ENCODE measurements at regions not wholly inside any gene's neighbourhood (a gene's known extent, or its start where the extent isn't known, plus 50 kb on each side); places are given as distances from the start of the nearest gene placed in this dataset.

DNA sequence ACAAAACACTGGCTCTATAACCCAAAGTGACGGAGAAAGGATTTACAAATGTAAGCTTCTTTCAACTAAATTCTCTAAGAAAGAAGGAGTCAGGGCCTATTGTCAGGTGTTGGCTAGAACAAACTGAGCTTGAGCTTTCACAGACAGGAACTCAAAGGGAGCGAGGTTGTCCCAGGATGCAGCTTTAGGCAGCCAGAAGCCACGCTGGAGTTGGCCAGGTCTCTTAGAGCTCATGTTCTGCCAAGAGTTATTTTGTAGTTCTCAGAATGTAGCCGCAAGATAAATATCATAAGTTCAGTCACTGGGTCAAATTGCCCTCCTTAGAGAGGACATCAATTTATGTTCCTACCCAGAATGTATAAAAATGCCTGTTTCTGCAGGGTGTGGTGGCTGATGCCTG lies 54.1 kb upstream of the GREB1L start:
- TF ChIP-seq FOXA1 (IDR thresholded peaks at IDR 0.05), result no peak
- no peak for TF ChIP-seq SUZ12 (IDR thresholded peaks at IDR 0.05)
- TF ChIP-seq FOXM1 (IDR thresholded peaks at IDR 0.05; ENCODE audit: borderline replicate concordance), result no peak
- no peak for TF ChIP-seq LEF1 (IDR thresholded peaks at IDR 0.05; ENCODE audit: borderline replicate concordance)
- TF ChIP-seq NFRKB (IDR thresholded peaks at IDR 0.05), result no peak
- TF ChIP-seq ELF4 (IDR thresholded peaks at IDR 0.05), result no peak
- CTCF ChIA-PET, result interaction anchor here (0.7 to 2.1 kb wide), 3 partner anchors 9 to 257 kb away, joined by 3 to 14 read pairs (median 3); no protein-coding TSS in a partner anchor
- no peak for DNase-seq (ENCODE audit: extremely low spot score)
- POLR2A ChIA-PET, result no interaction called here

DNA sequence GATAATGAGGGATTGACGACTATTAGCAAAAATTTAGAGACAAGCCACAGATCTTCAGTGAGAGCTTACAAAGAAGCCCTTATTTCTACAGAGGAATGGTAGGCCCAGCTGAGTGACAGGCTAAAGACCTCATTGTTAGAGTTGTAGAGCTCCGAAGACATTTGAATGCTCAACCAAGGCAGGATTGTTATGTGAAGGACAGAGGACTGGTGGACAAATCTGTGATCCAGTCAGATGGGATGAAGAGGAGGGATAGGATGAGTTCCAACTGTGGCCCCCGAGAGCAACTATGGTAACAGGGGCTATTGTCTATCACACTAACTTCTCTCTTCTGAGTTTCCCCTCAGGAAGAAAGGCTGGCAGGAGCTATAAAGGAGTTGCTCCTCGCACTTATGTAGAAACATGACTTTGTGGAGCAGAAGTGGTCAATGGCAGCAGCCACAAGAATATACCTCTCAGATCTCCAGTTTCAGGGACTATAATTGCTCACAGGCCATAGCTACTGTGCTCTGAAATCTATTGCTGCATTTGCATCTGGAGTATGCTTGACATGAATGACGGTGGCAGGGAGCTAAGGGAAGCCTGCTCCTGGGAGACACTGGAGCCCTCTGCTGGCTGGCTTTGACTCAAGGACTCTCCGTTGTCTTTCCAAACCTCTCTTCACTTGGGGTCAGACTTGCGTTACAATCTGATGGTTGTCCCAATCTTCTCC lies 50.3 kb upstream of the GREB1L start:
- no peak for TF ChIP-seq CTBP1 (IDR thresholded peaks at IDR 0.05; ENCODE audit: borderline replicate concordance)
- TF ChIP-seq, protein P1, sequence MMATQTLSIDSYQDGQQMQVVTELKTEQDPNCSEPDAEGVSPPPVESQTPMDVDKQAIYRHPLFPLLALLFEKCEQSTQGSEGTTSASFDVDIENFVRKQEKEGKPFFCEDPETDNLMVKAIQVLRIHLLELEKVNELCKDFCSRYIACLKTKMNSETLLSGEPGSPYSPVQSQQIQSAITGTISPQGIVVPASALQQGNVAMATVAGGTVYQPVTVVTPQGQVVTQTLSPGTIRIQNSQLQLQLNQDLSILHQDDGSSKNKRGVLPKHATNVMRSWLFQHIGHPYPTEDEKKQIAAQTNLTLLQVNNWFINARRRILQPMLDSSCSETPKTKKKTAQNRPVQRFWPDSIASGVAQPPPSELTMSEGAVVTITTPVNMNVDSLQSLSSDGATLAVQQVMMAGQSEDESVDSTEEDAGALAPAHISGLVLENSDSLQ (IDR thresholded peaks at IDR 0.05), result peak; percentile 38; the same call in 1 of the 2 replicates
- CTCF ChIA-PET, result interaction anchor here (0.5 to 2.4 kb wide), 21 partner anchors 9 to 658 kb away, joined by 3 to 11 read pairs (median 5); partner anchors contain the start of genes ESCO1 and ROCK1
- DNase-seq (ENCODE audit: extremely low spot score), result peak; percentile 80
- POLR2A ChIA-PET, result interaction anchor here (0.8 to 1.0 kb wide), 2 partner anchors 80 to 258 kb away, joined by 3 to 4 read pairs; partner anchors contain the start of gene ROCK1
